HepG2 (cell line): ENCODE measurements at regions not wholly inside any gene's neighbourhood (a gene's known extent, or its start where the extent isn't known, plus 50 kb on each side); places are given as distances from the start of the nearest gene placed in this dataset.

Experiments used
- AHDC1 ChIP-seq: sonication (generic); formaldehyde crosslinking; IDR thresholded peaks from 2 replicates; pipeline ENCODE4 v1.5.1; 2020; ENCODE audit warnings: mild to moderate bottlenecking, missing genetic modification reagents, borderline replicate concordance
- ASH2L ChIP-seq: fragments of 300-600, 200-600 bp; sonication (generic); IDR thresholded peaks from 2 replicates; pipeline ENCODE4 v1.7.0; 2017; ENCODE audit warnings: low read depth, mild to moderate bottlenecking, moderate library complexity, mixed read lengths, low read length; ENCODE audit not compliant: insufficient read length
- CEBPB ChIP-seq: IDR thresholded peaks from 2 replicates; pipeline ENCODE4 v1.6.1; 2011; ENCODE audit warnings: low read depth, low read length, improper control_type of control experiment, borderline replicate concordance
- CREB1 ChIP-seq, 2 experiments: fragments of 450-650 bp in 1 of 2; IDR thresholded peaks; 2 replicates each; pipeline ENCODE4 v1.6.1; 2016 to 2017; ENCODE audit warnings: control low read depth in 1 of 2, mild to moderate bottlenecking in 1 of 2, missing compliant biosample characterization in 1 of 2, missing genetic modification characterization in 1 of 2
- CREM ChIP-seq, 2 experiments: sonication (generic) in 1 of 2; formaldehyde crosslinking in 1 of 2; IDR thresholded peaks; 2 replicates each; pipeline versions ENCODE4 v1.4.0 to v1.6.1; 2016 to 2020; ENCODE audit warnings: antibody characterized with exemption in 1 of 2, mild to moderate bottlenecking in 1 of 2, missing genetic modification reagents in 1 of 2
- GATAD2A ChIP-seq: IDR thresholded peaks from 2 replicates; pipeline ENCODE4 v1.6.1; 2016
- HDAC2 ChIP-seq: sonication (generic); formaldehyde crosslinking; IDR thresholded peaks from 2 replicates; pipeline ENCODE4 v1.4.0; 2020; ENCODE audit warnings: missing genetic modification reagents
- HNF4G ChIP-seq, 2 experiments: sonication (generic) in 1 of 2; formaldehyde crosslinking in 1 of 2; IDR thresholded peaks; 2 replicates each; pipeline versions ENCODE4 v1.4.0 to v1.6.1; 2011 to 2020; ENCODE audit warnings: borderline replicate concordance in 2 of 2, low read depth in 2 of 2, mild to moderate bottlenecking in 2 of 2, low read length in 1 of 2, missing genetic modification reagents in 1 of 2, moderate library complexity in 1 of 2
- HOMEZ ChIP-seq: IDR thresholded peaks from 2 replicates; pipeline ENCODE4 v1.6.1; 2016; ENCODE audit warnings: low read depth
- MIXL1 ChIP-seq: IDR thresholded peaks from 2 replicates; pipeline ENCODE4 v1.6.1; 2016
- RCOR2 ChIP-seq: IDR thresholded peaks from 2 replicates; pipeline ENCODE4 v1.6.1; 2016; ENCODE audit warnings: missing biosample characterization, missing genetic modification reagents
- RFX5 ChIP-seq: IDR thresholded peaks from 2 replicates; pipeline ENCODE4 v1.6.1; 2011; ENCODE audit warnings: low read depth, low read length, improper control_type of control experiment
- RXRA ChIP-seq: sonication (generic); formaldehyde crosslinking; IDR thresholded peaks from 2 replicates; pipeline ENCODE4 v1.5.1; 2020; ENCODE audit warnings: missing genetic modification reagents
- RXRB ChIP-seq: IDR thresholded peaks from 2 replicates; pipeline ENCODE4 v1.6.1; 2016; ENCODE audit warnings: borderline replicate concordance, missing genetic modification reagents, missing compliant biosample characterization
- SOX13 ChIP-seq, 3 experiments: fragments of 450-650 bp in 1 of 3; sonication (generic) in 1 of 3; formaldehyde crosslinking in 1 of 3; IDR thresholded peaks in 2 of 3; conservative IDR thresholded peaks in 1 of 3; 2 replicates each; pipeline versions ENCODE4 v1.5.0 to v1.6.1; 2016 to 2020; ENCODE audit warnings: antibody characterized with exemption in 1 of 3, mild to moderate bottlenecking in 1 of 3, missing compliant biosample characterization in 1 of 3, missing genetic modification reagents in 1 of 3, moderate library complexity in 1 of 3
- YY1 ChIP-seq: IDR thresholded peaks from 2 replicates; pipeline ENCODE4 v1.6.1; 2011; ENCODE audit warnings: low read length, low read depth, moderate library complexity, mild to moderate bottlenecking; ENCODE audit not compliant: insufficient read depth, insufficient replicate concordance
- ZFY ChIP-seq: sonication (generic); formaldehyde crosslinking; IDR thresholded peaks from 2 replicates; pipeline ENCODE4 v1.4.0; 2020; ENCODE audit warnings: missing genetic modification reagents
- ZKSCAN8 ChIP-seq: IDR thresholded peaks from 2 replicates; pipeline ENCODE4 v1.6.1; 2016; ENCODE audit warnings: borderline replicate concordance, missing genetic modification reagents, missing compliant biosample characterization
- ZNF207 ChIP-seq: fragments of 450-650 bp; IDR thresholded peaks from 2 replicates; pipeline ENCODE4 v1.6.1; 2016; ENCODE audit warnings: antibody characterized with exemption, borderline replicate concordance
- ZNF570 ChIP-seq: sonication (generic); formaldehyde crosslinking; IDR thresholded peaks from 2 replicates; pipeline ENCODE4 v1.4.0; 2020; ENCODE audit warnings: mild to moderate bottlenecking, missing genetic modification reagents, borderline replicate concordance

GRCh38 chr12:31853977-31854376 lies 105.2 kb upstream of the RESF1 start (continued):
- TF ChIP-seq AHDC1 (CRISPR knock-in tag), result peak; percentile 58; the same call in 1 of the 2 replicates
- TF ChIP-seq ZKSCAN8 (CRISPR knock-in tag), result no peak
- peak; percentile 31; the same call in 1 of the 2 replicates for TF ChIP-seq ZFY (CRISPR knock-in tag)
- peak; percentile 66 for TF ChIP-seq HDAC2 (CRISPR knock-in tag)
- TF ChIP-seq RFX5, result no peak
- TF ChIP-seq RCOR2 (CRISPR knock-in tag), result 0 out of 2 replicates have a peak, but pooled peaks have one; percentile 47
- no peak for TF ChIP-seq ZNF570 (CRISPR knock-in tag)
- TF ChIP-seq CREB1 (IDR thresholded peaks at IDR 0.05), result no peak
- TF ChIP-seq CREB1 (CRISPR knock-in tag; IDR thresholded peaks at IDR 0.05), result 0 out of 2 replicates have a peak, but pooled peaks have one; percentile 15
- peak; percentile 17; the same call in 1 of the 2 replicates for TF ChIP-seq RXRA (CRISPR knock-in tag)
- TF ChIP-seq CEBPB, result peak; percentile 54; the same call in 1 of the 2 replicates
- TF ChIP-seq RXRB (CRISPR knock-in tag), result peak; percentile 75
- 0 out of 2 replicates have a peak, but pooled peaks have one; percentile 14 for TF ChIP-seq HOMEZ (CRISPR knock-in tag)
- TF ChIP-seq ASH2L, result peak; percentile 32
- no peak for TF ChIP-seq YY1
- TF ChIP-seq SOX13 (IDR thresholded peaks at IDR 0.05), result no peak
- peak in 1 of 2 experiments; percentile 71; a peak in 2 of 4 replicates for TF ChIP-seq SOX13 (CRISPR knock-in tag; conservative IDR thresholded peaks at IDR 0.05 in 1 of 2, IDR thresholded peaks at IDR 0.05 in 1 of 2)
- peak; percentile 77 for TF ChIP-seq HNF4G (IDR thresholded peaks at IDR 0.05; ENCODE audit: borderline replicate concordance, low read depth, low read length)
- no peak for TF ChIP-seq HNF4G (CRISPR knock-in tag; IDR thresholded peaks at IDR 0.05; ENCODE audit: borderline replicate concordance, low read depth)
- TF ChIP-seq MIXL1 (CRISPR knock-in tag), result 0 out of 2 replicates have a peak, but pooled peaks have one; percentile 36
- peak; percentile 47; the same call in 1 of the 2 replicates for TF ChIP-seq GATAD2A
- peak; percentile 48; the same call in 1 of the 2 replicates for TF ChIP-seq CREM (IDR thresholded peaks at IDR 0.05)
- TF ChIP-seq CREM (CRISPR knock-in tag; IDR thresholded peaks at IDR 0.05), result no peak
- no peak for TF ChIP-seq ZNF207
